ENCODE measurements at regions not wholly inside any gene's neighbourhood (a gene's known extent, or its start where the extent isn't known, plus 50 kb on each side); places are given as distances from the start of the nearest gene placed in this dataset.

- TF ChIP-seq CTCF (IDR thresholded peaks at IDR 0.05) (no peak), EZH2 (IDR thresholded peaks at IDR 0.05) (no peak), EZH2phosphoT487 (IDR thresholded peaks at IDR 0.05) (no peak)
Observed at GRCh38 chr4:13903901-13904300, 276.4 kb upstream of the BOD1L1 start.
